Medulla oblongata (tissue), 1 donor: ENCODE measurements at regions not wholly inside any gene's neighbourhood (a gene's known extent, or its start where the extent isn't known, plus 50 kb on each side); places are given as distances from the start of the nearest gene placed in this dataset.

Experiments used
- DNase-seq: peaks from one replicate; pipeline ENCODE4 v3.0.0-alpha.2; 2015; ENCODE audit errors: extremely low spot score

DNA sequence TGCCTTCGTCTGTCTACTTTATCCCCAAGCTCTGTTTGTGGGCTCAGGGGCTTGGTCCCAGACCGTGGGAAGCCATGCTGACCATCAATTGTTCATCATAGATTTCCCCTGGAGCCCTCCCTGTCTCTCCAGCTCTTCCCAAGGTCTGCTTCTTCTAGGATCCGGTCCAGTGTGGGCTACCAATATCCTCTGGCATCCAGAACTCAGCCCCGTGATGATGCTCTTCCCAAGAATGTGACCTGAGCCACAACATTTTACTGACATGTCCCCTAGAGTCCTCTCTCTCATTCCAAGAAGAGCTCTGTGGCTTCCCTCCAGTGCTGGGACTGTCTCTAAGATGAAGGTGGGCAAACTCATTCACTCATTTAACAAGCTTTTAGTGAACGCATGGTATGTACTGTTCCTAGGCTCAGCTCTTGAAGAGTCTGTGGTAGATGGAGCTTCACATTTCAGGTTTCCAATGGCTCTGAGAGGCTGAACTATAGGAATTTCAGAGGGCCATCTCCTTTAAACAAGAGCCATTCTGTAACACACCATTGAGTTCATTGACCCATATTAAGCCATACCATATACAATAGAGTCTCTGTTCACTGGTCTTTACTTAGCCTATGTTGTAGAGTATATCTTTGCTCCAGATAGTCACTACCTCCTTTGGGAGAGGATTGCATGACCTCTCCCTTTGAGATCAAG, 142.0 kb upstream of the APCDD1 start:
- no peak for DNase-seq

DNA sequence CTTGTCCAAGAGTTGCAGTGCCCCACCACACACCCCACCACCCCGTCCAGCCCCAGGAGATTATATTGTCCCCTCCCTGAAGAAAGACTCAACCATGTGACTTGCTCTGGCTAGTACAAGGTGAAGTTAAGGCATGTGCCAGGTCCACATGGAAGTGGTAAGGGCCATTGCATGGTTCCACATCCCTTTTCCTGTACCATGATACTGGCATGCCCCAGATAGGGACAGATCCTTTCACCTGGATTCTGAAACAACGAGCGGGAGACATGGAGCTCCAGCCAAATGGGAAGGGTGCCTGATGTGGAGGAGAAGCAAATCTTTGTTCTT, 141.5 kb upstream of the APCDD1 start:
- no peak for DNase-seq

DNA sequence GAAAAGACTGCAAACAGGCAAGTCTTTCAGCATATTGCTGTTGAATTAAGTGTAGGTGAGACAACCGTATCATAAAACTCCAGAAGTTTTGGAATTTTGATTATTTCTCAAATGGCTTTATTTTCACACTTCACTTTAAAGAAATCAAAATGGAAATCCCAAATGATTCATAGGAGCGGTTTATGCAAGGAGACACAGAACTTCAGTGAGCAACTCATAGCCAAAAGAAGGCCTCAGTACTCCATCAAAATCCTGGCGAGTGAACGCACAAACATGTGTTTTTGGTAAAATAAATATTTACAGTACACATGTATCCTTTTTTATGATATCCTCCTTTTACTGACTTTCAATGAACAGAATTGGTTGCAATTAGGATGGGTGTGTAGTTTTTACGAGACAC, 140.4 kb upstream of the APCDD1 start:
- DNase-seq: no peak

DNA sequence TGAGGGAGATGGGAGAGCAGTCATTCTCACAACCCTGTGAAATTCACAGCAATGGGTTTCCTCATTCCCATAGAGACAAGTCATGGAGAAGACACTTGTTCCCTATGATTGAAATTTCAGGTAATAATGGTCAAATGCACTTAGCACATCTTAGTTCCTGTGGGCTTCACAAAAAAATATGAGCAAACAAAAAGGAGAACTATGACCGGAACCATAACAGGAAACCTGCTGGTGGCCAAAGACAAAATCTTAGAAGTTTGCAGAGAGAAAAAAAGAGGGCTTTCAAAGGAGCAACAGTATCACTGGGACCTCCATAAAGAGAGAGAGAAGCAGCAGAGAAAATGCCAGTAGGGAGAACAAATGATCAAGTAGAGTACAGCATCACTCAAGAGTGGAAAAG, 138.9 kb upstream of the APCDD1 start:
- no peak for DNase-seq

DNA sequence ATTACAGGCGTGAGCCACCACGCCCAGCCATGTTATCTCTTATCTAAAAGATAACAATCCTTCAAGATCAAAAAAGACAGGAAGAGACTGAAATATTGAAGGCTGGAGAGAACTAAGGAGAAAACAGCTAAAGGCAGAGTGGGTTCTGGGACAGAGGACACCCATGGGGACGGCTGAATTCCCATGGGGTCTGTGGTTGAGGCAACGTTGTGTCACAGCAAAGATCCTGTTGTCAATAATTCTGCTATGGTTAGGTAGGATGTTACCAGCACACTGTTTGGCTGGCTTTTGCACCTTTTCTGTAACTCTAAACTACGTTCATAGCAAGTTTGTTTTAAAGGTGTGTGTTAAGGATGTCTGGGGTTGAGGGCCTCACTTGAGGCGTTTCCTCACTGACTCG, 137.7 kb upstream of the APCDD1 start:
- no peak for DNase-seq

DNA sequence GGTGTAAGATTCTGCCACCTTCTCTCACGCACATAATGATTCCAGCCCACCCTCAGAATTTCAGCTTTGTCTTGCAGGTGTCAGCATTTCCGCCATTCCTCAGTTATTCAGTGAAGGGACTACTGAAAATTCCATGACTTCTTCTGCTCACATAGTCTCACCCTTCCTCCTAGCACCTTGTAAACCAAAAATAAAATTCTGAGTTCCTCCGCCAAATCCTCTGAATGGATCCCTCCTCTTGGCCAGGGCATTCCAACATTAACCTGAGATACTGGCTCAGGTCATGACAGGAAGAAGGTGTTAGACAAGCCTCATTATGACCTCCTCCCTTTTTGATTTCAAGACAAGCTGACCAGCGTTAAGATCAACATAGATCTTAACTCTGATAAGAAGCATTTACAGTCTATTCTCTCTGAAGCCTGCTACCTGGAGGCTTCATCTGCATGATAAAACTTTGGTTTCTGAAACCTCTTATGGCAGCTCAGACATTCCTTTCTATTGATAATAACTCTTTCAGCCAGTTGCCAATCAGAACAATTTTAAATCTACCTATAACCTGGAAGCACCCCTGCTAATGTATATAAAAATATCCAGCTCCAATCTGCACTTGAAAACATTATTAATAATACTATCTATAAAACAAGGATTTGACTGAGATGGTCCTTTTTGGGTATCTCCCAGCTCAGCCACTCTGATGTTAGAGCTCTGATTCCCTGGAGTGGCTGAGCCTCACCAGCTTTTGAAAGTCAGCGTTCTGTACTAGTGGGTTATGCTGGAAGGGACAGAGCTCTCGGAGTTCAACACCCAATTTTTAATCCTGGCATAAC, 136.4 kb upstream of the APCDD1 start:
- no peak for DNase-seq

DNA sequence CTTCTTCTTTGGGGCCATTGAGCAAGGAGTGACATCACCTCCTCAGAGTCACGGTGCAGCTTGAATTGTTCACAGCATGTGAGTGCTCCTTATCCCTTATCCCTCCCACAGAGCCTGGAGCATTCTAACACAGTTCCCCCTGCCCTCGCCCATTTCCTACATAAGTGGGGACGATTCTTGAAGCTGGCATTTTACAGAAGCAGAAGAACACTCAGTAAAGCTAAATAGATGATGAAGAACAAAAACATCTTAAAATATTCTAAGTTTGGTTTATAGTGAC, 135.8 kb upstream of the APCDD1 start:
- DNase-seq: no peak

DNA sequence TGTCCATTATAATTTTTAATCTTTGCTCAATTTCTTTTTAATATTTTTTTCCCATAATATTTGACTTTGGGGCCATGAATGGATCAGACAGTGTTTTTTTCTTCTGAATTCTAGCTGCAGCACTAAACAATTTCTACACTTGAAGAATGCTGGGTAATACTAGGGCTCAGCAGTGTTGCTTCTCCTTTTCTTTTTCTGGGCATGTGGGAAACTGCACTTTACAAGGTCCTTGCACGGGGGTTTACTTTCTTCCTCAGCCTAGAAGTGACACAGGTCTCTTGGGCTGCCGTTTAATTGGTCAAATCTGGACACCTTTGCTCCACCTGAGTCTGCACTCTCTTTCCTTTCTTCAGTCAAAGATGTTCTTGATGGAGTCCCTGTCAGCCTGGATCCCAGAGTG, 135.4 kb upstream of the APCDD1 start:
- DNase-seq: no peak

DNA sequence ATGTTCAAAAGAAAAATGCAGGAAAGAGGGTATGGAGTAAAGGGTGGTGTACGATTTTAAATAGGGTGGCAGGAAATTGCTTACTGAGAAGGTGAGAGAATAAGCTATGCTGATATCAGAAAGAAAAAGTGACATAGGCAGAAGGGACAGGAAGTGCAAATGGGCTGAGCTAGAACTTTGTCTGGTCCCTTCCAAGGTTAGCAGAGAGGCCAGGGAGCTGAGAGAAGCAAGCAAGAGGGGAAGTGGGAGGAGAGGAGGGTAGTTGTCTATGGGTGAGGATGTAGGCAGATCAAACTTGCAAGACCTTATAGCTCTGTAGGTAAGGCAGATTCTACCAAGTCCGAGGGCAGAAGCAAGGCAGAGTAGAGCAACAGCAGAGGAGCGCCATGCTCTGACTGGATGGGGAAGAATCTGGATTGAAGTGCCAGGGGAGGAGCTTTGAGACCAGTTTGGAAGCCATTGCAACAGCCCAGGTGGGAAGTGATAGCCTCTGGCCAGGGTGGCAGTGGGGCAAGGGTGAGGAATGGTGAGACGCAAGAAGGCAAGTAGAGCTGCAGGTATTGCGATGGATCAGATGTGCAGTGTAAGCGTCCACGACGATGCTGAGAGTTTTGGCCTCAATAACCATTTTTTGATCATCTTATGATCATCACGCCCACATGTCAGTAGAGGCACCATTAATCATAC, 134.4 kb upstream of the APCDD1 start:
- DNase-seq: no peak

DNA sequence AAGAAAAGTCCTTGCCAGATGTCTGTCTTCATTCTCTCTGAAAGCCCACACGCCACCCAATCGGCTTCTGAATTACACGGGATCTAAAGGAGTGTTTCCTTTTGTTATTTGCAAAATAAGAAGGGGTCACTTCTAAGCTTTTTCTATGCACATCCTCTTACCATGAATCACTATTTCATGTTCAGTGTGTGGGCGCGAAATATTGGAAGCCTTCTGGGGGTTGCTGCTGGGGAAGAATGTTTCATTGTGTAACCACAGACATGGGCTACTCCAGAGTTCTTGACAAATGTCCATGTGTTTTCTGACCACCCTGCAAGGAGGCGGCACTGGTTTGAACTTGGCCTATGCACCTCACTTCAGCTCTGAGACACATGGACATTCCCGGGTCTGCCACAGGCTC, 133.6 kb upstream of the APCDD1 start:
- DNase-seq: no peak

DNA sequence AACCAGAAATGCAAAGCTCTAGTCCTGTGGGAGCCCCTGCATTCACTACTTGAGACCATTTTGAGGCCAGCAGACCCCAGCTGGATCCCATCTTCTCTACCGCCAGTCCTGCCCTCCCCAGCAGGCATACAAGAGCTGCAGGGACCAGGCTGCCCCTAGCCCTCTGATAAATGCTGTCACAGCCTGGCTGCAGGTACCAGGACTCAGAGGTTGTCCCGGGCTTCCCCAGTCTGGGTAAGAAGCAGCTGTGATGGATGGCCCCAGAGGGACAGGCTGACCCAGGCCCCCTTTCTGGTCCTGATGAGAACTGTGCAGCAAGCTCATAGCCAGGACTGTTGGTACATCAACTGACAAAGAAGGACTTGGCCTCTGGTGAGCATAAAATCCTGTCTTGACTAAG, 132.9 kb upstream of the APCDD1 start:
- DNase-seq: no peak

DNA sequence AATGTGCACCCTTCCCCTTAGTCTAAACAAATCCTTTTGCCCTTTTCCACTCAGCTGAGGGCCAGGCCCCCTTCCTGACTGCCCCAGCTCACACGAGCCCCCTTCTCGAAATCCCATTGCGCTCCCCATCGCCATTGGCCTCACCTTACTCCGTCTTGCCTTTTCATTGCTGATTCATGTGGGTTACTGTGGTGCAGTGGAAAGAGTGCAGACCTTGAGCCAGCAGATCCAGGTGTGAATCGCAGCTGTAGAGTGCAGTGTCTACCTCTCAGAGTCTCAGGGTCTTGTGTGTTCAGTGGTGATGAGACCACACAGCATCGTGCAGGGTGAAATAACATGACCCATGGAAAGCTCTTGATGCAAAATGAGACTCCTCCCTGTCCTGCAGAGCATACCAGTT, 132.4 kb upstream of the APCDD1 start:
- no peak for DNase-seq

DNA sequence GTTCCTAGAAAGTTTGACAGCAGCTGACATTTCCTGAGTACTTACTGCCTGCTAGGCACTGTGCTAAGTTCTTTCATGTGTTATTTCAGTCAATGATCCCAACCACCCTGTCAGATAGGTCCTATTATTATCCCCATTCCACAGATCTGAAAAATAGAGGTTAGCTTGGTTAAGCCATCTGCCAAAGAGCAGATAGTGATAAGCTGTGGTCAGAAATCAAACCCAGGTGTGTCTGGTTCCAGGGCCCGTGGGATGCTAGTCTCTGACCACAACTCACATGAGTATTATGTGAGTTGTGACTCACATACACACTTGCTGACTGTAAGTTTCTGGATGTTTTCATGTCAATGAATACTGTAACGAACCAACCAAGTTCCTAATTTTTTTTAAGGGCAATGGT, 132.0 kb upstream of the APCDD1 start:
- DNase-seq: no peak

DNA sequence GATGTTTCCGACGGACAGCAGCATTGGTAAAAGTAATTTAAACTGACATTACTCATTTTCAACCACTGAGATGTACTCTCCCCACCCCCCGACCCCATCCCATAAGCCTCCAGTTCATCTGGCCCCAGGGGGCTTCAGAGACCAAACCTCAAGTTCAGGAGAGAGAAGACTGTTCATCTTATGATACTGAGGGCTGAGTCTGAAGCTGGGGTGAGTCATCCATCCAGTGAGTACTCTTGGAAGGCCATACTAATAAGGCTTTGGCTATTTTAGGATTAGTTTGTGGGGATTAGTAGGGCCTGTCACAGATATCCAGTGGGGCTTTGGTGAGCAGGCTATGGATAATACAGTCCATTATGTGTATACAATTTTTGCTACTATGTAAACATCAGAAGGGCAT, 125.3 kb upstream of the APCDD1 start:
- no peak for DNase-seq

DNA sequence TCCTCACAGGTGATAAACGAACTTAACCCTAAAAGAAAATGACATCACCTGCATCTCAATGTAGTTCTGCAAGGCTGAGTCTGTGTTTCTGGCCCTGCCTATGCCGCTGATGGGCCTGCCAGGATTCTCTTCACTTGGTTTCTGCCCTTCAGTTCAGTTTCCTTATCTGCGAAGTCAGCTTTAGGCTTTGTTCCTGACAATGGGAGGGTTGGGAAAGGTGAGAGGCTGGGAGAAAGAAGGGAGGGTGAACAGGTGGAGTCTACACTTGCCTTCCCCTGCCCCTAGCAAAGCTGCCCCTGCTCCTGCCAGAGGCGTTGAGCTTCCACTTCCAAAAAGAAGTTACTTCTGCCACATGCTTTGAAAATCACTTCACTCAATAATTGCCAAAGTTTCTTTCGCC, 124.0 kb upstream of the APCDD1 start:
- no peak for DNase-seq

DNA sequence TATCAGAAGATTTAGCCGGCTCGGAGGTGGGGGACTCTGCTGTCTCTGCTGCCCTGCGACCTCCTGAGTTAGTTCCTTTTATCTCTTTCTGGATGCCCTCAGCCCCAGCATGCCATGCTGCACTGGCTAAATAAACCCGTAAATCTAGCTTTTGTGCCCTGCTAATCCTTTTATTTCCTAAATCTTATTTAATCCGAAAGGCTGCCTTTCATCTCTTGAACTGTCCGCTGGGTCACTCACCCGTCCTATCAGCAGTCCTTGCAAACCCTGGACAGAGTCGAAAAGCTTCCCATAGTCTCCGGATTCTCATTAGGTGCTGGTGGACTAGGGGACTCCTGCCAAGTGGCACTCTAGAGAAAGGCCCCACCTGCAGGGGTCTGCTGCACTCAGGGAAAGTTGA, 122.0 kb upstream of the APCDD1 start:
- no peak for DNase-seq

DNA sequence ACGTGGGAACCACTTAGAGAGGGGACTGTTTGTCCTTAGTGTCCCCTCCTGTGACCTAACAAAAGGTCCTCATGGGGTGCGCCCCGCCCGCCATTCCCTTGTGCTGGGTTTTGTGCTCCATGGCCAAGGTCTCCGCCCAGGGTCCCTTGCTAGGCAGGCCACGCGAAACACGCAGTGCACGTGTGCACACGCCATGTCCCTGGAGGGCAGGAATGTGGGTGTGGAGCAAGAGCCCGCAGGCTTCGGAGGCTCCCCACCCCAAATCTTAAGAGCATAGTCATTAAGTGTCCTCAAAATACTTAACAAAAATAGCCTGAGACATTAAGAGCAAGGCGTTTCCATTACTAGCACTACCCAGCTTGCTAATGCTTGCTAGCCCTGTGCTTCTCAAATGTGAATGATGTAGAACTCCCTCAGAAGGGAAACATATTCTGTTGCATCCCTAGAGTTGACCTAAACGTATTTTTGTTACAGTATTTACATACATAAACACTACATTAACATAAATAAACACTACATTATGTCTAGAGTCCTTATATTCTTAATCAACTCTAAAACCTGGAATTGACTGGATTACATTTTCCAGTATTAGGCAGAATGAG, 117.6 kb upstream of the APCDD1 start:
- no peak for DNase-seq

DNA sequence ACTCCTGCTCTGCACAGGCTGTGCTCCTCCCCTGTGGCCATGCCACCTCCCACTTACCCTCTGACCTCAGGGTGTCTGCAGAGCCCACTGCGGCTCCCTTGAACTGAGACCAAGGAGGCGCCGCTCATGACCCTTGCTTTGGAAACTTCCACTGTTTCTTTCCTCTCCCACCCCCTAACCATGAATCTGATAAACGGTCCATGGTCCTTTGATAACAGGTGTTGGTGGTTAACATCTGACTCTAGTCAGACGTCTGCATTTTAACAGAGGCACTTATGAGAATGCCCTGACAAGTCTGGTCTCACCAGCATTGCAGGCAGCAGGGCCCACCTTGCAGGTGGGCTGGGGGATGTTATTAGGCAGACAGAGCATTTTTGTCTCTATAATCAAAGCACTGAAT, 113.6 kb upstream of the APCDD1 start:
- no peak for DNase-seq

DNA sequence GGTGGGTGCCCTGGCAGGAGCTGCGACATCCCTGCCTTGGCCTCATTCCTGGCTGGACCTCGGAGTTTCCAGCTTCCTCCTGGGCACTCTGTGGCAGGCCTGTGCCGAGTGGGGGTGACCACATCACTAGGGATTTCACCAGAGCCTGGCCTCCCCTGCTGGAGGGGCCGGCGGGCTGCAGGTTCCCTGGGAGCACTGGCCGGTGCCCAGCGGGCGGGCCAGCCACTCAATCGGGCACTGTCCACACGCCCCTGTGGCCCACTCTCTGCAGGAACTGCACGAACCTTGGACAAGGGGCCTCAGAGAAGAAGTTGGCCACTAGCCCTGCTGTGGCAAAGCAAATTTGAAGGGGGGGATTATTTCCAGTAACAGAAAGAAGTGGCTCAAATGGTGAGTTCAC, 110.7 kb upstream of the APCDD1 start:
- DNase-seq: peak; percentile 67

DNA sequence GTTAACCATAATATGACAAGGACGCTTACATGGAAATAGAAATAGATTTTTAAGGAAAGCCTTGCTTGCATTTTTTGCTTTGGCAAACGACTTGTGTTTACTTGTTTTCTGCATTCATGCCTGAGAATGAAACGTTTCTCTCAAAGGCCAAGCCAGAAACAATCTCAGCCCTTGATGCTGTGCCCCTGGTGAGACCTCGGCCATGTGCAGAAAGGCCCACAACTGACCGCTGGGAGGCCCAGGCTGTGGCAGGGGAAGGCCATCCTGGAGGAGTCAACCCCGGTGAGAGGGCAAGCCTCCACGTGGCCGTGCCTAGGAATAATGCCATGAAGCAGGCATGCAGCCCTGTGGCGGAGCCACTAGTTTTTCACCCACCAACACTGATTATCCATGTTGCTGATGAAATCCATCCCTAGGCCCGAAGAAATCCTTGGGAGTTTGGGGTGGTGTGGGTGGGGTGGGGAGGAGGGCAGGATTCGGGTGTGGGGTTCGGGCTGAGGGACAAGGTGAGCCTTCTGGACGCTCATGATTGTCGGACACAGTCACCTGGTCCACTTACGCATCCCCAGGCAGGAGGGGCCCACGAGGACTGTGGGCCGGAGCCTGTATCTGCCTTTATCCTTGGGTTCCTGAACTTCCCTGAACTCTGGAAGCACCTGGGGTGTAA, 107.6 kb upstream of the APCDD1 start:
- DNase-seq: no peak

DNA sequence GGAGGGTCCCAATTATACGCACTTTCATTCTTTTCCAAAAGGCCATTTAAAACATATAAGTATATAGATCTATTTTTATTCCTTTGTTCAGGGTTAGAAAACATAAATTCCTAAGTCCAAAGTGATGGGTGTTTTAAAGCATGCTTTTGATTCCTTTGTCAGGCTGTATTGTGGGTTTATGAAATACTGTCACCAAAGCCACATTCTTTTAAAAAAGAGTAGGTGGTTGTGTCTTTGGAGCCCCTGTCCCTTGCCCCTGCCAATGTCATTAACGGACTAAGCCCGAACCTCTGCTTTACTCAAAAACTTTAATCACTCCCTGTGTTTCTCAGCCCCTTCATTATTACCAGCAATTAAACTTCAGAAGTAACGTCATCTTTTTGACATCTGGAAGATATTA, 104.9 kb upstream of the APCDD1 start:
- no peak for DNase-seq

DNA sequence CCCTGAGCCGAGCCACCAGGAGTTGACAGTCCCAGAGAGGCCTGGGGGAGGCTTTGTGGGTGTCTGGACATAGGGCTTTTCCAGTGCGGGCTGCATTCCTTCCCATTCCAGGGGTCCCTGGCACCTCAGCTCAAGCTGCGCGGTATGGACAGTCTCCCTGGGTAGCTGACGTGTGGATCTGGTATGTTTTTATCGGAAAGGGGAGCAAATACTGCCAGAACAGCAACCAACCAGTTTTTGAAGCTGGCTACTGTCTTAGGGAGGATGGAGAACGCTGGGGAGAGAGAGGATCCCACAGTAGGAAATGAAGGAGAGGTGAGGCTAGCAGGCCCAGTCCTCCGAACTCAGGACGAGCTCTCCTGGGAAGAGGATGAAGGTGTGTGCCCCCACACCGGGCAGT, 103.8 kb upstream of the APCDD1 start:
- DNase-seq: no peak
